HFF-Myc (cell line): ENCODE measurements at regions not wholly inside any gene's neighbourhood (a gene's known extent, or its start where the extent isn't known, plus 50 kb on each side); places are given as distances from the start of the nearest gene placed in this dataset.

Experiments
- DNase-seq: peaks from one replicate; pipeline ENCODE4 v3.0.0-alpha.2; 2011; ENCODE audit warnings: low read depth; ENCODE audit errors: extremely low read depth
- H3K4me3 ChIP-seq: replicated peaks from 2 replicates; pipeline ENCODE4 v1.5.1; 2011; ENCODE audit warnings: low read depth, mild to moderate bottlenecking, control low read depth, low read length
- TF ChIP-seq, protein P1 (sequence below): IDR thresholded peaks from 2 replicates; pipeline ENCODE4 v1.5.1; 2012; ENCODE audit warnings: mild to moderate bottlenecking, low read depth, low read length, control low read depth; ENCODE audit errors: missing control alignments

DNA sequence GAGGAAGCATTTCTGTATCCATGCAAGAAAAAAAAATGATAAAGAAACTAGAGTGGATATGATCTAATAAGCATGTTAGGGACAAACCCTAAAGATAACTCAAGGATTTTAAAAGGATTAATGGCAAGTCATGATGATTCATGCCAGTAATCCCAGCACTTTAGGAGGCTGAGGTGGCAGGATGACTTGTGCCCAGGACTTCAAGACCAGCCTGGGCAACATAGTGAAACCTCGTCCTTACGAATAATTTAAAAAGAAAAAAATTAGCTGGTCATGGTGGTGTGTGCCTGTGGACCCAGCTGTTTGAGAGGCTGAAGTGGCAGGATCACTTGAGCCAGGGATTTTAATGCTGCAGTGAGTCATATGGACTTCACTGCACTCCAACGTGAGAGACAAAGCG lies 145.5 kb upstream of the BLID start:
- TF ChIP-seq, protein P1, sequence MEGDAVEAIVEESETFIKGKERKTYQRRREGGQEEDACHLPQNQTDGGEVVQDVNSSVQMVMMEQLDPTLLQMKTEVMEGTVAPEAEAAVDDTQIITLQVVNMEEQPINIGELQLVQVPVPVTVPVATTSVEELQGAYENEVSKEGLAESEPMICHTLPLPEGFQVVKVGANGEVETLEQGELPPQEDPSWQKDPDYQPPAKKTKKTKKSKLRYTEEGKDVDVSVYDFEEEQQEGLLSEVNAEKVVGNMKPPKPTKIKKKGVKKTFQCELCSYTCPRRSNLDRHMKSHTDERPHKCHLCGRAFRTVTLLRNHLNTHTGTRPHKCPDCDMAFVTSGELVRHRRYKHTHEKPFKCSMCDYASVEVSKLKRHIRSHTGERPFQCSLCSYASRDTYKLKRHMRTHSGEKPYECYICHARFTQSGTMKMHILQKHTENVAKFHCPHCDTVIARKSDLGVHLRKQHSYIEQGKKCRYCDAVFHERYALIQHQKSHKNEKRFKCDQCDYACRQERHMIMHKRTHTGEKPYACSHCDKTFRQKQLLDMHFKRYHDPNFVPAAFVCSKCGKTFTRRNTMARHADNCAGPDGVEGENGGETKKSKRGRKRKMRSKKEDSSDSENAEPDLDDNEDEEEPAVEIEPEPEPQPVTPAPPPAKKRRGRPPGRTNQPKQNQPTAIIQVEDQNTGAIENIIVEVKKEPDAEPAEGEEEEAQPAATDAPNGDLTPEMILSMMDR, result no peak
- H3K4me3 ChIP-seq, result no peak overlapping the region
- DNase-seq, result no peak

DNA sequence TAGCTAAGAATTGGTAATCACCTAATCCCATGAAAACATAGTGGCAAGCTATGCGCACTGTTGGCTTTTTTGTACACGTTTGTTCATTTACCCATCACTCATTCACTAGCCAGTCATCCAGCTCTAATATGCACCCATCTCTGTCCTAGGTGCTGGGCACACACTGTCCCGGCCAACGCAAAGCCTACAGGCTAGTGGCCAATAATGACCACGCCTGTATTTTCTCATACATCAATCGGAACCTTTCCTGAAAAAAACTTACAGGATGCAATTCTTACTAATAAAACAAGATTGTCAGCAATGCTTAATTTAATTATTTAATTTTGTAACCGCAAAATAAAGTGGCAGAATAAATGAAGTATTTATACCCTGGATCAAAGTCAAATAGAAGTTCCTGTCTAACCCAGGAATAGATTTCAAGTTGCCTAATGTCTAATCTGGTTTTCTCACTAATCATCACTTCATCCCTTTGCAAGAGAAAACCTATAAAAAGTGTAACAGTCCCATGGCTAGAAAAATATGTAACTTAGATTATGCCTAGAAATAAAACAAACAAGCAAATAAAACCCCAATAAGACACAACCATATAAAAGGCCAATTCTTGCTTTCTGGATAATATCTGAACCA lies 143.3 kb upstream of the BLID start:
- no peak overlapping the region for H3K4me3 ChIP-seq
- TF ChIP-seq, protein P1, result no peak
- no peak for DNase-seq

DNA sequence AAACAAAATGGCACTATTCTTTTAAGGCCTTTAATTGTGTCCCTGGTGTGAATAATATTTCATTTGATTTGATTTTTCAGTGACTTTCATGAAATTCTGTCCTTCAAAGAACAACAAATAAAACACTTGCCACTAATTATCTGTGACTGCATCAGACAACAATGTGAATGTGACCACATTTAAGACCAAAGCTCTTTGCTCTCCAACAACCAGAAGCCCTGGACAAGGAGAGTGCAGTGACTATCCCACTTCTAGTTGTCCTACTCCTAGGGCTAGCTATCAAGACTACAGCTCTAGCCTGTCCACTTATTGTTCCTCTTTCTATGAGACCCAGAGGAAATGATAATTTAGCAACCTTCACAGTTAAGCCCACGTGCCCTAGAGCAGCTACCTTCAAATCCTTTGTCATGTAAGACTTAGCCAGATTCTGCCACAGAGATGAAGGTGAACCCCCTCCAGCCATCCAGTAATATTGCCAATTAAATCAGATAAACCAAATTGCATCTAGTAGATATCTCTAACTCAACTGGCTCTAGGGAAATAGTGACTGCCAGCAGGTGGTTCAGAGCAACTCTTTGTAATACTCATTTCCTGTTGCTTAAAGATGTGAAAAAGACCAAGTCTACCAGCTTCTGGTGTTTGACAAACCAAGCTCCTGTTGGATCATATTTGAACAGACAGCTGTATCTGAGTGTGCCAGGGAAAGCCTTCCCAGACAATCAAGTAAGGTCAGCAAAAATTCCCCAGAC lies 142.6 kb upstream of the BLID start:
- H3K4me3 ChIP-seq, result no peak overlapping the region
- no peak for DNase-seq
- TF ChIP-seq, protein P1, result no peak

DNA sequence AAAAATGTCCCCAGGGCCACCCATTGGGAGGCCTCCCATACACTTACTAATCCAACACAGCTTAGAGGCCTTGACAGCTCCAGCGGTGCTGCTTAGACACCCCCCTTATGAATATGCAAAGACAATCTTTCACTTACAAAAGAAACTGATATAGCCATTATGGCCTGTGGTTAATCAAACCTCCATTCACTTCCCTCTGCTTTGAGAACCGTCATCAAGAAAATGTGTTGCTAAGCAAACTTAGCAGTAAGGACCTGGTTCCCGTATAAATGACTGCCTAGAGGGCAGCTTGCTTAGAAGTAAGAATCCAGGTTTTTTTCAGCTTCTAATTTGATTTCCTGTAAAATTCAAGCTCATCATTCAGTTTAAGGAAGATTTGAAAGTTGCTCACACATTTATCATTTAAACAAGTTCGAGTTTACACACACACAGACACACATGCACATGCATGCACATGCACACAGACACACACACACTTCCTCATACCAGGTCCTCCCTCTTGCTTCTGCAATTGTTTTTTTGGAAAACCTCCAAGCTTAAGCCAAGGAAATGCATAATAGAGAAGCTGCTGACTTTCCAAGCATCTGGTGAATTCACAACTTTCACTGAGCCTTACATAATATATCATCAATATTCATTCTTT lies 137.7 kb upstream of the BLID start:
- no peak for DNase-seq
- no peak overlapping the region for H3K4me3 ChIP-seq
- TF ChIP-seq, protein P1, result no peak

DNA sequence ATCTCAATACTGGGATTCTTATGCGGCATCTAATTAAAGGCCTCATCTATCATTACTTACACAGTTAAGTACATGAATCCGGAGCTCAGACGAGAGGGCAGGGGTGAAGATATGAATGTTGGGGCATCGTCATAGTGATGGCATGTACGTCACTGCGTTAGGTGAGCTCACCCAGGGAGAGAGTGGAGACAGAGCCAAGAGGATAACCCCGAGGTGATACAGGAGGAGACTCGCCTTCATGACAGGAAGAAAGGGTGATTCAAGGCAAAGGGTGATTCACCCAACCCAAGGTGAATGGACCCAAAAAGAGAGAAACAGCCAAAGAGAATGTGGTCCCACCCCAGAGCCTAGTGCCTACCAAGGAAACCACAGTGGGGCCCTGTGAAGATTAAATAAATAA lies 132.9 kb upstream of the BLID start:
- TF ChIP-seq, protein P1, result no peak
- H3K4me3 ChIP-seq, result no peak overlapping the region
- no peak for DNase-seq

DNA sequence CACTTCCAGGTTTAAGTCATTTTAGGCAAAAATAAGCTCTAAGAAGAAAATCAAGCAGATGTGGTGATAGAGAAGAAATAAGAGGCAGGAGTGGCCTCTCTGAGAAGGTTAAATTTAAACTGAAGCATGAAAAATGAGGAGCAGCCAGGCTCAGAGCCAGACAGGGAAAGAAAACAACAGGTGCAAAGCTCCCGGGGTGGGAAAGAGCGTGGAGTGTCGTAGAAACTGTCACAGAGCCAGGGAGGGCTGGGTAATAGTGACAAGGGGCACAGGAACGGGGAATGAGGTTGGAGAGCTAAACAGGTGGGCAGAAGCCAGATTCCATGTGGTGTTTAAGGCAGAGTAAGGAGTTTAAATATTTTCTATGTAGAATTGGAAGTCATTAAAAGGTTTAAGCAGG lies 132.1 kb upstream of the BLID start:
- TF ChIP-seq, protein P1, result no peak
- H3K4me3 ChIP-seq, result no peak overlapping the region
- DNase-seq, result no peak
